GM12872 (cell line): ENCODE measurements at regions not wholly inside any gene's neighbourhood (a gene's known extent, or its start where the extent isn't known, plus 50 kb on each side); places are given as distances from the start of the nearest gene placed in this dataset.

ENCODE experiments used
- TF ChIP-seq, protein P1 (sequence below): IDR thresholded peaks from 3 replicates; pipeline ENCODE4 v1.5.1; 2011; ENCODE audit warnings: low read depth, mild to moderate bottlenecking, low read length, moderate library complexity; ENCODE audit not compliant: insufficient read depth

DNA sequence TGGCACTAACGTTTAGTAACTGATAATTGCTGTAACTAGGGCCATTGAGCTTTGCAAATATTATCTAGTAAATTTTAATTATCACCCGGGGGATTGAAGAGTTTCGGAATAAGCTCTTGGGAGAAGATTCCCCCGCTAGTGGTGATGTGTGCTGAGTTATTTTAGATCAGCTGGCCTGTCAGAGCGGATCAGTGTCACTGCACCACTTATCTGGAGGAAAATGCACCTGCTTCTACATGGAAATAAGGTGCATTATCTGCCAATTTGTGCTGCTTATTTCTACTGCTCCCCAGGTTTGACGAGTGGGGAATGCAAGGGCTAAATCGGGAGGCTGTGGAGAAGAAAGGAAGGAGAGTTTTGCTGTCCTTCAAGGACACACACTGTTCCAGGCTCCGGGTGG, 518.6 kb downstream of the TLE4 start:
- TF ChIP-seq, protein P1, sequence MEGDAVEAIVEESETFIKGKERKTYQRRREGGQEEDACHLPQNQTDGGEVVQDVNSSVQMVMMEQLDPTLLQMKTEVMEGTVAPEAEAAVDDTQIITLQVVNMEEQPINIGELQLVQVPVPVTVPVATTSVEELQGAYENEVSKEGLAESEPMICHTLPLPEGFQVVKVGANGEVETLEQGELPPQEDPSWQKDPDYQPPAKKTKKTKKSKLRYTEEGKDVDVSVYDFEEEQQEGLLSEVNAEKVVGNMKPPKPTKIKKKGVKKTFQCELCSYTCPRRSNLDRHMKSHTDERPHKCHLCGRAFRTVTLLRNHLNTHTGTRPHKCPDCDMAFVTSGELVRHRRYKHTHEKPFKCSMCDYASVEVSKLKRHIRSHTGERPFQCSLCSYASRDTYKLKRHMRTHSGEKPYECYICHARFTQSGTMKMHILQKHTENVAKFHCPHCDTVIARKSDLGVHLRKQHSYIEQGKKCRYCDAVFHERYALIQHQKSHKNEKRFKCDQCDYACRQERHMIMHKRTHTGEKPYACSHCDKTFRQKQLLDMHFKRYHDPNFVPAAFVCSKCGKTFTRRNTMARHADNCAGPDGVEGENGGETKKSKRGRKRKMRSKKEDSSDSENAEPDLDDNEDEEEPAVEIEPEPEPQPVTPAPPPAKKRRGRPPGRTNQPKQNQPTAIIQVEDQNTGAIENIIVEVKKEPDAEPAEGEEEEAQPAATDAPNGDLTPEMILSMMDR: no peak

DNA sequence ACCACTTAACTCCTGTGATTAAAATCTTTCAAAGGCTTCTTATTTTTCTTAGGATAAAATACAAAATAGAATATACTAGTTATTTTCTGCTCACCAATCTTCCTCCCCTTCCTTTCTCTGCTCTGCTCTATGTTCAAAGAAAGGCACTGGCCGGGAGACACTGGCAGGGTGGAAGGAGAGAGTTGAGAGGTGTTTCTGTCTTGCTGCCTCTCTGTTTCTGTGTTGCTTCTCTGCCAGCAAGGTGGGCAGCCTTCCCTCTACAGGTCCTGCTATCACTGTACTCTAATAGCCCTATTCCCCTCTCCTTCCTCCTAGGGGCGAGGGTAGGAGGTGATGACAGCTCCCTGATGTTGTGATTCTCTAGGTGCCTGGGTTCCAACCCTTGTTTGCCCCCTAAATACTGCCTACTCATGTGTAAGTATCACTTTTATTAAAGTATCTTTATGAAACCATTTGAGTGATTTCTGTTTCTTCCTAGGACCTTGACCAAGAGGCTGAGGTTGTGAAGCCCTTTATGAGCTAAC, 515.1 kb downstream of the TLE4 start:
- TF ChIP-seq, protein P1: no peak

DNA sequence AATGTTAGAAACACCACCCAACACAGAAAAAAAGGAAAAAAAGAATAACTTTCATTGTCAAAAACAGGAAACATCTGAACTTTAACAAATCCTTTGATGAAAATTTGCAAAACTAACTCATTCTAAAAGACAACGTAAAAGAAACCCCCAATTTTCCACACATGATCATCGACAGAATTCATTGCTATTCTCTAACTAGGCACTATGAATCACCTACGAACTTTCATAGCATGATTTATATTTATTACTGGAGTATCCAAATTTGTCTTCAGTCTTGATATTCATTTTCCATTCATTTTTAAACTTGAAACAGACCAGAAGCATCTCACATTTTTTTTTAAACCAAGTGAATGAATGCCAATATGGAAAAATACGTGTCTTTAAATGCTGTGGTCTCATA, 514.6 kb downstream of the TLE4 start:
- TF ChIP-seq, protein P1: no peak

DNA sequence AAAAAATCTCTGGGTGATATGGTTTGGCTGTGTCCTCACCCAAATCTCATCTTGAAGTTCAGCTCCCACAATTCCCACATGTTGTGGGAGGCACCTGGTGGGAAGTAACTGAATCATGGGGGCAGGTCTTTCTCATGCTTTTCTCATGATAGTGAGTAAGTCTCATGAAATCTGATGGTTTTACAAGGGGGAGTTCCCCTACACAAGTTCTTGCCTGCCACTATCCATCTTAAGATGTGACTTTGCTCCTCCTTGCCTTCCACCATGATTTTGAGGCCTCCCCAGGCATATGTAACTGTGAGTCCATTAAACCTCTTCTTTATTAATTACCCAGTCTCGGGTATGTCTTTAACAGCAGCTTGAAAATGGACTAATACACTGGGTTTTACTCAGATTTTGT, 513.9 kb downstream of the TLE4 start:
- TF ChIP-seq, protein P1: no peak

DNA sequence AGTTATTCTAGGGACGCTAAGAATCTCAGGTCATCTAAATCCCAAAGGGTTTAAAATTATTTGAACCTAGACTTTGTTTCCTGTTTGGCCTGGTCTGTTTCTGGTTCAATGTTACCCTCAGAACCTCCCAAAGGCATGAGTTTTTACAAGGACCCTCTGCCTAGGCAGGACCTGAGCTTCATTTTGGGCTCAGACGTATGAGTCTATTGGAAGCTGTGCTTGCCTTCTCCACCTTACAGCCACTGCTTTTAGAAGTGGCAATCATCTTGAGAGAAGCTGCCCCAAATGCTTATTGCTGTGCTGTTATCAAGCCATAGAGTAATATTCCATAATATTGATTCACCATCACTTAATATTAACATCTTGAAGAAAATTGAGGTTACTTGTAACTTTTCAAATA, 510.4 kb downstream of the TLE4 start:
- TF ChIP-seq, protein P1: no peak

DNA sequence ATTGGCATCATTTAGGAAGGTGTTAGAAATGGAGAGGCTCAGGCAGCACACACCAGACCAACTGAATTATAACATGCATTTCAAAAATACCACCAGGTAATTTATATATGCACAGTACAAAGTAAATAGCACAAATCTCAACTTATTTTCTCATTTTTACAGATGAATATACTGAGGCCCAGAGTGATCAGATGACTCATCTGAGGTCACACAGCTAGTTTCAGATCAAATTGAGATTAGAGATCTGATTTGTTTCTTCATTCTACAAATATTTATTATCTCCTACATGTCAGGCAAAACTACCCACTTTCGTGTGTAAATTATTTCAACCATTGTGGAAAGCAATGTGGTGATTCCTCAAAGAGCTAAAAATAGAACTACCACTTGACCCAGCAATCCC, 507.1 kb downstream of the TLE4 start:
- TF ChIP-seq, protein P1: no peak

GRCh38 chr9:80077059-80077458, 505.3 kb downstream of the TLE4 start:
- TF ChIP-seq, protein P1: no peak
